ENCODE measurements at regions not wholly inside any gene's neighbourhood (a gene's known extent, or its start where the extent isn't known, plus 50 kb on each side); places are given as distances from the start of the nearest gene placed in this dataset.

DNA sequence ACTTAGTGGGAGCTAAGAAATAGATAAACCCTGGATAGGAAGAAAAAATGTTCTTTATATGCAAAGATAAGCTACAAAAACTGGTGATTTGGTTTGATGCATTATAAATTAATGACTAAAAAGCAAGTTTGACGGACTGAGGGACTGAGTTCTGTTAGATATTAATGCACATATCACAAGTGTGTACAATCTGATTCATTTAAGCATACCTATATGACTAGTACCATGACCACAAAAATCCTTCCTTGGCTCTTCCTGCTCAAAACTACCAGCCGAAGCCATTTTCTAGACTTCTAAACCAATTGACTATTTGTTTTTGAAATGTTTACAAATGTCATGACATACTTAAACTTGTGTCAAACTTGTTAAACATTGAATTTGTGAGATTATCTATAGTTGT, 374.5 kb upstream of the MON1B start (continued):
- TF ChIP-seq FOSL2 (IDR thresholded peaks at IDR 0.05) = no peak
- TF ChIP-seq FOSL2 (CRISPR knock-in tag; IDR thresholded peaks at IDR 0.05) = no peak

DNA sequence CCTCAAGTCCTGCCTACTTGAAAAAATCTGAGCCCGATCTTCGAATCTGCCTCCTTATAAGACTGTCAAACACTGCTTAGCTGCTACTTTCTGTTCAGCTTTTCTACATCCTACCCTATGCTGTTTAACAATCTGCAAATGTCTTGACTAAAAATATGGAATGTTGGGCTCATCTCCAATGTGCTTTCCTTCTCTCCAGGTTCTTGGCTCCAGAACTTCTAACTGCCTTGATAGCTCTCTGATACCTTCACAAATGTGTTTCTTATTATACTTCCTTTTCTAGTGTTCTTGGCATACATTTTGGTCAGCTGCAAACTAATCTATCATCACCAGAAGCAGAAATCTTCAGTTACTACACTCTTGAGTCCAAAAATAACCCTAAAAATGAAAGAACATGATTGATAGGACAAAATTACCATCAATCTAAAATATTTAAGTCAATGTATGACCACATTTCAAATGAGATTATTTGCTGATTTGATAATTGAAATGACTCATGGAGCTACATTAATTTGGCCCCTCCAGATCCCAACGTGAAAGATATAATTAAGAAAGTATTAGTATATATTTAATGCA, 372.3 kb upstream of the MON1B start:
- Histone ChIP-seq H3K4me1 (no peaks in the 10 kb centered on the region), H3K9me3 (no peaks in the 10 kb centered on the region; the same call in 2 of the 3 replicates), H3K27ac (no peak overlapping the region), H3K4me3 (no peak overlapping the region), H3K4me2 (no peak overlapping the region)
- CTCF ChIA-PET = interaction anchor here (1.6 kb wide), 1 partner anchor 353 kb away, joined by 3 read pairs; no protein-coding TSS in a partner anchor
- no peak for ATAC-seq
- POLR2A ChIA-PET = no interaction called here
- DNase-seq (ENCODE audit: low read depth in 1 of 2, low spot score in 1 of 2) = no peak
- 4% methylated on average over 3 of the region's 3 CpGs for WGBS (ENCODE audit: missing lambda C conversion rate)
- FAIRE-seq = no peak
- TF ChIP-seq CBX8 (IDR thresholded peaks at IDR 0.05) = no peak
- no peak for TF ChIP-seq KDM1A (IDR thresholded peaks at IDR 0.05; ENCODE audit: low read depth)
- TF ChIP-seq CHD4 (IDR thresholded peaks at IDR 0.05; ENCODE audit: borderline replicate concordance) = no peak
- no peak for TF ChIP-seq POLR2AphosphoS2 (conservative IDR thresholded peaks at IDR 0.05; ENCODE audit: low read length)
- TF ChIP-seq ZNF302 (CRISPR knock-in tag; IDR thresholded peaks at IDR 0.05) = no peak
- no peak for TF ChIP-seq CHD2 (IDR thresholded peaks at IDR 0.05; ENCODE audit: low read length, partially characterized antibody)
- TF ChIP-seq HOXB13 (CRISPR knock-in tag; IDR thresholded peaks at IDR 0.05; ENCODE audit: low read depth) = no peak
- no peak for TF ChIP-seq BHLHE40 (IDR thresholded peaks at IDR 0.05; ENCODE audit: low read depth, low read length)
- TF ChIP-seq HEYL (CRISPR knock-in tag; IDR thresholded peaks at IDR 0.05) = no peak
- TF ChIP-seq POLR2A (IDR thresholded peaks at IDR 0.05; ENCODE audit: low read length) = no peak
- TF ChIP-seq JUNB (IDR thresholded peaks at IDR 0.05) = no peak
- TF ChIP-seq RARB (CRISPR knock-in tag; IDR thresholded peaks at IDR 0.05) = no peak
- TF ChIP-seq, protein P1, sequence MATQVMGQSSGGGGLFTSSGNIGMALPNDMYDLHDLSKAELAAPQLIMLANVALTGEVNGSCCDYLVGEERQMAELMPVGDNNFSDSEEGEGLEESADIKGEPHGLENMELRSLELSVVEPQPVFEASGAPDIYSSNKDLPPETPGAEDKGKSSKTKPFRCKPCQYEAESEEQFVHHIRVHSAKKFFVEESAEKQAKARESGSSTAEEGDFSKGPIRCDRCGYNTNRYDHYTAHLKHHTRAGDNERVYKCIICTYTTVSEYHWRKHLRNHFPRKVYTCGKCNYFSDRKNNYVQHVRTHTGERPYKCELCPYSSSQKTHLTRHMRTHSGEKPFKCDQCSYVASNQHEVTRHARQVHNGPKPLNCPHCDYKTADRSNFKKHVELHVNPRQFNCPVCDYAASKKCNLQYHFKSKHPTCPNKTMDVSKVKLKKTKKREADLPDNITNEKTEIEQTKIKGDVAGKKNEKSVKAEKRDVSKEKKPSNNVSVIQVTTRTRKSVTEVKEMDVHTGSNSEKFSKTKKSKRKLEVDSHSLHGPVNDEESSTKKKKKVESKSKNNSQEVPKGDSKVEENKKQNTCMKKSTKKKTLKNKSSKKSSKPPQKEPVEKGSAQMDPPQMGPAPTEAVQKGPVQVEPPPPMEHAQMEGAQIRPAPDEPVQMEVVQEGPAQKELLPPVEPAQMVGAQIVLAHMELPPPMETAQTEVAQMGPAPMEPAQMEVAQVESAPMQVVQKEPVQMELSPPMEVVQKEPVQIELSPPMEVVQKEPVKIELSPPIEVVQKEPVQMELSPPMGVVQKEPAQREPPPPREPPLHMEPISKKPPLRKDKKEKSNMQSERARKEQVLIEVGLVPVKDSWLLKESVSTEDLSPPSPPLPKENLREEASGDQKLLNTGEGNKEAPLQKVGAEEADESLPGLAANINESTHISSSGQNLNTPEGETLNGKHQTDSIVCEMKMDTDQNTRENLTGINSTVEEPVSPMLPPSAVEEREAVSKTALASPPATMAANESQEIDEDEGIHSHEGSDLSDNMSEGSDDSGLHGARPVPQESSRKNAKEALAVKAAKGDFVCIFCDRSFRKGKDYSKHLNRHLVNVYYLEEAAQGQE (IDR thresholded peaks at IDR 0.05) = no peak
- no peak for TF ChIP-seq NR3C1 (IDR thresholded peaks at IDR 0.05)
- TF ChIP-seq, protein P2, sequence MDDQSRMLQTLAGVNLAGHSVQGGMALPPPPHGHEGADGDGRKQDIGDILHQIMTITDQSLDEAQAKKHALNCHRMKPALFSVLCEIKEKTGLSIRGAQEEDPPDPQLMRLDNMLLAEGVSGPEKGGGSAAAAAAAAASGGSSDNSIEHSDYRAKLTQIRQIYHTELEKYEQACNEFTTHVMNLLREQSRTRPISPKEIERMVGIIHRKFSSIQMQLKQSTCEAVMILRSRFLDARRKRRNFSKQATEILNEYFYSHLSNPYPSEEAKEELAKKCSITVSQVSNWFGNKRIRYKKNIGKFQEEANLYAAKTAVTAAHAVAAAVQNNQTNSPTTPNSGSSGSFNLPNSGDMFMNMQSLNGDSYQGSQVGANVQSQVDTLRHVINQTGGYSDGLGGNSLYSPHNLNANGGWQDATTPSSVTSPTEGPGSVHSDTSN (IDR thresholded peaks at IDR 0.05) = no peak
- TF ChIP-seq NPAS2 (CRISPR knock-in tag; IDR thresholded peaks at IDR 0.05; ENCODE audit: borderline replicate concordance) = no peak
- TF ChIP-seq ZSCAN20 (CRISPR knock-in tag; IDR thresholded peaks at IDR 0.05) = no peak

DNA sequence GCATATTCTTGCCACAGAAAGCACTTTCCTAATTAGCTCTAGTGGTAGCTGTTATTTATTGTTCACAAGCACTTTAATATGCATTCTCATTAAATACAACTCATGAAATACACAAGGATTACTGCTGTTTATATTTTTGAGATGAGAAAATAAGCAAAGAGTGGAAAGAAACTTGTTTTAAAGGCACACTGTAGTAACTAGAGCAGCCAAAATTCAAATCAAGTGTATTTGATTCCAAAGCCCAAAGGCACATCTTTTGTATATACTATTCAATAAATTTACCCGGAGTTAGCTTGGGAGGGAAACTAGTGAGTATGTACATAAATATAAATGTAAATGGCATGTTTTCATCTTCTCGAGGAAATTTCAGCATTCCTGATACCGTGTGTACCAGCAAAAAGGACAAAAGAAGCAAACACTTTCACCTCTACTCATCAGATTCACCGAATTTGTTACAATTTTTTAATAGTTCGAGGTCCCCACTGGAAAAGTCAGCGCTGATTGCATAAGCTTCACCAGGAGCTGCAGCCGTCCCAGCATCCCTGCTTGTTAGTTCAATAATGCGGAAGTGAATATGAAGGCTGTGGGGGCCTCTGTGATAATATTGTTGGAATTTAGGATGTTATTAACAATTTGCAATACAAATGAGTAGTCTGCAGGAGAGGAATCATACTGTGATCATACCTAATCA, 371.6 kb upstream of the MON1B start:
- no peak for DNase-seq (ENCODE audit: low read depth in 1 of 2, low spot score in 1 of 2)
- no peaks in the 10 kb centered on the region; the same call in 2 of the 3 replicates for H3K9me3 ChIP-seq
- no peaks in the 10 kb centered on the region for H3K4me1 ChIP-seq
- 37% methylated on average over 8 of the region's 8 CpGs for WGBS (ENCODE audit: missing lambda C conversion rate)
- ATAC-seq = no peak
- no peak overlapping the region for H3K4me3 ChIP-seq
- FAIRE-seq = peak; percentile 13
- ChIA-PET POLR2A (no interaction called here), CTCF (interaction anchor here (1.6 kb wide), 1 partner anchor 352 kb away, joined by 3 read pairs; no protein-coding TSS in a partner anchor)
- TF ChIP-seq, protein P3, sequence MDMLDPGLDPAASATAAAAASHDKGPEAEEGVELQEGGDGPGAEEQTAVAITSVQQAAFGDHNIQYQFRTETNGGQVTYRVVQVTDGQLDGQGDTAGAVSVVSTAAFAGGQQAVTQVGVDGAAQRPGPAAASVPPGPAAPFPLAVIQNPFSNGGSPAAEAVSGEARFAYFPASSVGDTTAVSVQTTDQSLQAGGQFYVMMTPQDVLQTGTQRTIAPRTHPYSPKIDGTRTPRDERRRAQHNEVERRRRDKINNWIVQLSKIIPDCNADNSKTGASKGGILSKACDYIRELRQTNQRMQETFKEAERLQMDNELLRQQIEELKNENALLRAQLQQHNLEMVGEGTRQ (IDR thresholded peaks at IDR 0.05) = no peak
- TF ChIP-seq, protein P4, sequence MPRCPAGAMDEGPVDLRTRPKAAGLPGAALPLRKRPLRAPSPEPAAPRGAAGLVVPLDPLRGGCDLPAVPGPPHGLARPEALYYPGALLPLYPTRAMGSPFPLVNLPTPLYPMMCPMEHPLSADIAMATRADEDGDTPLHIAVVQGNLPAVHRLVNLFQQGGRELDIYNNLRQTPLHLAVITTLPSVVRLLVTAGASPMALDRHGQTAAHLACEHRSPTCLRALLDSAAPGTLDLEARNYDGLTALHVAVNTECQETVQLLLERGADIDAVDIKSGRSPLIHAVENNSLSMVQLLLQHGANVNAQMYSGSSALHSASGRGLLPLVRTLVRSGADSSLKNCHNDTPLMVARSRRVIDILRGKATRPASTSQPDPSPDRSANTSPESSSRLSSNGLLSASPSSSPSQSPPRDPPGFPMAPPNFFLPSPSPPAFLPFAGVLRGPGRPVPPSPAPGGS (IDR thresholded peaks at IDR 0.05) = no peak
- TF ChIP-seq, protein P5, sequence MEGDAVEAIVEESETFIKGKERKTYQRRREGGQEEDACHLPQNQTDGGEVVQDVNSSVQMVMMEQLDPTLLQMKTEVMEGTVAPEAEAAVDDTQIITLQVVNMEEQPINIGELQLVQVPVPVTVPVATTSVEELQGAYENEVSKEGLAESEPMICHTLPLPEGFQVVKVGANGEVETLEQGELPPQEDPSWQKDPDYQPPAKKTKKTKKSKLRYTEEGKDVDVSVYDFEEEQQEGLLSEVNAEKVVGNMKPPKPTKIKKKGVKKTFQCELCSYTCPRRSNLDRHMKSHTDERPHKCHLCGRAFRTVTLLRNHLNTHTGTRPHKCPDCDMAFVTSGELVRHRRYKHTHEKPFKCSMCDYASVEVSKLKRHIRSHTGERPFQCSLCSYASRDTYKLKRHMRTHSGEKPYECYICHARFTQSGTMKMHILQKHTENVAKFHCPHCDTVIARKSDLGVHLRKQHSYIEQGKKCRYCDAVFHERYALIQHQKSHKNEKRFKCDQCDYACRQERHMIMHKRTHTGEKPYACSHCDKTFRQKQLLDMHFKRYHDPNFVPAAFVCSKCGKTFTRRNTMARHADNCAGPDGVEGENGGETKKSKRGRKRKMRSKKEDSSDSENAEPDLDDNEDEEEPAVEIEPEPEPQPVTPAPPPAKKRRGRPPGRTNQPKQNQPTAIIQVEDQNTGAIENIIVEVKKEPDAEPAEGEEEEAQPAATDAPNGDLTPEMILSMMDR (IDR thresholded peaks at IDR 0.05) = no peak
- TF ChIP-seq NFE2L2 (conservative IDR thresholded peaks at IDR 0.05; ENCODE audit: low read length) = no peak
- H3K27ac ChIP-seq = no peak overlapping the region
- no peak overlapping the region for H3K4me2 ChIP-seq

All from A549 (cell line).